ENCODE measurements at regions not wholly inside any gene's neighbourhood (a gene's known extent, or its start where the extent isn't known, plus 50 kb on each side); places are given as distances from the start of the nearest gene placed in this dataset.

GRCh38 chr6:56848105-56848504, 106.8 kb upstream of the BEND6 start:
- Mint-ChIP-seq H3K27me3 (ENCODE audit: low read depth) (peaks cover 11% of the 10 kb centered on the region), H3K4me1 (peaks cover 34% of the 10 kb centered on the region), H3K4me3 (no peak overlapping the region), H3K36me3 (ENCODE audit: low read depth) (no peaks in the 10 kb centered on the region), H3K9me3 (no peaks in the 10 kb centered on the region), H3K27ac (no peak overlapping the region)
- no peak for TF ChIP-seq CTCF (IDR thresholded peaks at IDR 0.05; ENCODE audit: unreplicated experiment in 3 of 3)

- no peaks in the 10 kb centered on the region for H3K9me3 Mint-ChIP-seq
- peaks cover 5% of the 10 kb centered on the region for H3K27me3 Mint-ChIP-seq (ENCODE audit: low read depth)
Observed at GRCh38 chr6:56845032-56845431, 109.9 kb upstream of the BEND6 start.

GRCh38 chr6:56843476-56844349, 111.2 kb upstream of the BEND6 start:
- Mint-ChIP-seq H3K9me3 (no peaks in the 10 kb centered on the region), H3K36me3 (ENCODE audit: low read depth) (no peaks in the 10 kb centered on the region)

More at GRCh38 chr6:56845032-56845431, 109.9 kb upstream of the BEND6 start:
- Mint-ChIP-seq H3K4me3 (peak overlapping the region; percentile 78 to 95 (median 86)), H3K36me3 (ENCODE audit: low read depth) (no peaks in the 10 kb centered on the region), H3K4me1 (peaks cover 27% of the 10 kb centered on the region), H3K27ac (peak overlapping the region in 2 of 3 experiments; percentile 26 to 77)
- TF ChIP-seq CTCF (IDR thresholded peaks at IDR 0.05; ENCODE audit: unreplicated experiment in 3 of 3): no peak

GRCh38 chr6:56842686-56843475, 112.0 kb upstream of the BEND6 start:
- H3K27ac Mint-ChIP-seq: peak overlapping the region; percentile 64 to 80 (median 67)
- no peak for TF ChIP-seq CTCF (IDR thresholded peaks at IDR 0.05; ENCODE audit: unreplicated experiment in 3 of 3)
- H3K4me3 Mint-ChIP-seq: peak overlapping the region; percentile 92 to 99 (median 98)
- H3K27me3 Mint-ChIP-seq (ENCODE audit: low read depth): peaks cover 5% of the 10 kb centered on the region
- H3K4me1 Mint-ChIP-seq: peaks cover 37% of the 10 kb centered on the region
- no peaks in the 10 kb centered on the region for H3K36me3 Mint-ChIP-seq (ENCODE audit: low read depth)
- H3K9me3 Mint-ChIP-seq: no peaks in the 10 kb centered on the region

More at GRCh38 chr6:56843476-56844349, 111.2 kb upstream of the BEND6 start:
- Mint-ChIP-seq H3K27ac (peak overlapping the region in 2 of 3 experiments; percentile 74 to 88), H3K4me1 (peaks cover 30% of the 10 kb centered on the region), H3K4me3 (peak overlapping the region; percentile 92 to 99 (median 98)), H3K27me3 (ENCODE audit: low read depth) (peaks cover 5% of the 10 kb centered on the region)
- TF ChIP-seq CTCF (IDR thresholded peaks at IDR 0.05; ENCODE audit: unreplicated experiment in 3 of 3): peak; percentile 37 to 62 (median 51)

- H3K27ac Mint-ChIP-seq: peak overlapping the region in 1 of 3 experiments; percentile 62
- H3K4me1 Mint-ChIP-seq: peaks cover 37% of the 10 kb centered on the region
- H3K4me3 Mint-ChIP-seq: peak overlapping the region; percentile 92 to 99 (median 98)
- no peak for TF ChIP-seq CTCF (IDR thresholded peaks at IDR 0.05; ENCODE audit: unreplicated experiment in 3 of 3)
- no peaks in the 10 kb centered on the region for H3K36me3 Mint-ChIP-seq (ENCODE audit: low read depth)
- no peaks in the 10 kb centered on the region for H3K9me3 Mint-ChIP-seq
- peaks cover 5% of the 10 kb centered on the region for H3K27me3 Mint-ChIP-seq (ENCODE audit: low read depth)
Observed at GRCh38 chr6:56841751-56842150, 113.2 kb upstream of the BEND6 start.
